Panc1 (cell line): ENCODE measurements at regions not wholly inside any gene's neighbourhood (a gene's known extent, or its start where the extent isn't known, plus 50 kb on each side); places are given as distances from the start of the nearest gene placed in this dataset.

Experiments
- POLR2AphosphoS5 ChIP-seq: IDR thresholded peaks from 2 replicates; pipeline ENCODE4 v1.6.1; 2012; ENCODE audit warnings: mild to moderate bottlenecking, low read depth, low read length, moderate library complexity
- SIN3A ChIP-seq: IDR thresholded peaks from 2 replicates; pipeline ENCODE4 v1.6.1; 2012; ENCODE audit warnings: low read depth, mild to moderate bottlenecking, low read length, moderate library complexity, borderline replicate concordance; ENCODE audit not compliant: insufficient read depth
- TCF7L2 ChIP-seq: IDR thresholded peaks from 2 replicates; pipeline ENCODE4 v1.6.1; 2011; ENCODE audit warnings: mild to moderate bottlenecking, low read depth, low read length, inconsistent platforms
- TF ChIP-seq, protein P1 (sequence below): fragments of 450-650 bp; IDR thresholded peaks from 2 replicates; pipeline ENCODE4 v1.5.1; 2017; ENCODE audit warnings: mild to moderate bottlenecking
- TF ChIP-seq, protein P2 (sequence below), 2 experiments: IDR thresholded peaks; 2 replicates each; pipeline ENCODE4 v1.6.1; 2011 to 2012; ENCODE audit warnings: low read depth in 2 of 2, control low read depth in 1 of 2, low read length in 1 of 2, mild to moderate bottlenecking in 1 of 2, moderate library complexity in 1 of 2; ENCODE audit not compliant: insufficient read depth in 1 of 2

DNA sequence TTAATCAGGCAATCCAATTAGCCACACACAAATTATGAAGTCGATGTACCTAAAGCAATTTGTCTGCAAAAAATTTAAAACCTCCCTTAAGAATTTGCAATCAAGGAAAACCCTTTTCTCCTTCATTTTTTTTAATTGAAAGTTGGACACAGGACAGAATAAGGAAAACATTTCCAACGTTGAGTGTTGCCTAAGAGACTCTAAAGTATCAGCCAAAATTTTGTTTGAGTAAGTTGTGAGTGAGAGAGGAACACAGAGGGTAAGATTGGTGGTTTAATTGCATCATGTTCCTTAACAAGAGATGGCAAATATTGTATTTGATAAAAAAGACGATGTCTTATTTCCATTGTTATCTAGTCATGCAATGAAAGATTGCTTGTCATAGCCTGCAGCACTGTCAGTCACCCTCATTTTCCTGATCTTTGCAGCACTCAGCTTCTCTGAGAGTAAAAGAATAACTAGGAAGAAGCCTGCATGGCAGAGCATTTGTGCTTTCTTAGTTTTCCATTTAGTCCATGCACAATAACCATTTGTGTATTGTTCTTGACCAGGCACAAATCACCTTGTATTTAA is 115.5 kb downstream of the ICOS start:
- no peak for TF ChIP-seq SIN3A
- TF ChIP-seq, protein P1, sequence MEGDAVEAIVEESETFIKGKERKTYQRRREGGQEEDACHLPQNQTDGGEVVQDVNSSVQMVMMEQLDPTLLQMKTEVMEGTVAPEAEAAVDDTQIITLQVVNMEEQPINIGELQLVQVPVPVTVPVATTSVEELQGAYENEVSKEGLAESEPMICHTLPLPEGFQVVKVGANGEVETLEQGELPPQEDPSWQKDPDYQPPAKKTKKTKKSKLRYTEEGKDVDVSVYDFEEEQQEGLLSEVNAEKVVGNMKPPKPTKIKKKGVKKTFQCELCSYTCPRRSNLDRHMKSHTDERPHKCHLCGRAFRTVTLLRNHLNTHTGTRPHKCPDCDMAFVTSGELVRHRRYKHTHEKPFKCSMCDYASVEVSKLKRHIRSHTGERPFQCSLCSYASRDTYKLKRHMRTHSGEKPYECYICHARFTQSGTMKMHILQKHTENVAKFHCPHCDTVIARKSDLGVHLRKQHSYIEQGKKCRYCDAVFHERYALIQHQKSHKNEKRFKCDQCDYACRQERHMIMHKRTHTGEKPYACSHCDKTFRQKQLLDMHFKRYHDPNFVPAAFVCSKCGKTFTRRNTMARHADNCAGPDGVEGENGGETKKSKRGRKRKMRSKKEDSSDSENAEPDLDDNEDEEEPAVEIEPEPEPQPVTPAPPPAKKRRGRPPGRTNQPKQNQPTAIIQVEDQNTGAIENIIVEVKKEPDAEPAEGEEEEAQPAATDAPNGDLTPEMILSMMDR: no peak
- no peak for TF ChIP-seq POLR2AphosphoS5
- TF ChIP-seq, protein P2, sequence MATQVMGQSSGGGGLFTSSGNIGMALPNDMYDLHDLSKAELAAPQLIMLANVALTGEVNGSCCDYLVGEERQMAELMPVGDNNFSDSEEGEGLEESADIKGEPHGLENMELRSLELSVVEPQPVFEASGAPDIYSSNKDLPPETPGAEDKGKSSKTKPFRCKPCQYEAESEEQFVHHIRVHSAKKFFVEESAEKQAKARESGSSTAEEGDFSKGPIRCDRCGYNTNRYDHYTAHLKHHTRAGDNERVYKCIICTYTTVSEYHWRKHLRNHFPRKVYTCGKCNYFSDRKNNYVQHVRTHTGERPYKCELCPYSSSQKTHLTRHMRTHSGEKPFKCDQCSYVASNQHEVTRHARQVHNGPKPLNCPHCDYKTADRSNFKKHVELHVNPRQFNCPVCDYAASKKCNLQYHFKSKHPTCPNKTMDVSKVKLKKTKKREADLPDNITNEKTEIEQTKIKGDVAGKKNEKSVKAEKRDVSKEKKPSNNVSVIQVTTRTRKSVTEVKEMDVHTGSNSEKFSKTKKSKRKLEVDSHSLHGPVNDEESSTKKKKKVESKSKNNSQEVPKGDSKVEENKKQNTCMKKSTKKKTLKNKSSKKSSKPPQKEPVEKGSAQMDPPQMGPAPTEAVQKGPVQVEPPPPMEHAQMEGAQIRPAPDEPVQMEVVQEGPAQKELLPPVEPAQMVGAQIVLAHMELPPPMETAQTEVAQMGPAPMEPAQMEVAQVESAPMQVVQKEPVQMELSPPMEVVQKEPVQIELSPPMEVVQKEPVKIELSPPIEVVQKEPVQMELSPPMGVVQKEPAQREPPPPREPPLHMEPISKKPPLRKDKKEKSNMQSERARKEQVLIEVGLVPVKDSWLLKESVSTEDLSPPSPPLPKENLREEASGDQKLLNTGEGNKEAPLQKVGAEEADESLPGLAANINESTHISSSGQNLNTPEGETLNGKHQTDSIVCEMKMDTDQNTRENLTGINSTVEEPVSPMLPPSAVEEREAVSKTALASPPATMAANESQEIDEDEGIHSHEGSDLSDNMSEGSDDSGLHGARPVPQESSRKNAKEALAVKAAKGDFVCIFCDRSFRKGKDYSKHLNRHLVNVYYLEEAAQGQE (IDR thresholded peaks at IDR 0.05; ENCODE audit: insufficient read depth in 1 of 2, low read depth in 2 of 2, low read length in 1 of 2): no peak
- no peak for TF ChIP-seq TCF7L2
